NB4 (cell line): ENCODE measurements at regions not wholly inside any gene's neighbourhood (a gene's known extent, or its start where the extent isn't known, plus 50 kb on each side); places are given as distances from the start of the nearest gene placed in this dataset.

Experiments used
- CTCF ChIP-seq: IDR thresholded peaks from one replicate; pipeline ENCODE4 v1.5.1; 2012; ENCODE audit warnings: low read depth, low read length
- MAX ChIP-seq: IDR thresholded peaks from 2 replicates; pipeline ENCODE4 v1.6.1; 2011; ENCODE audit warnings: low read depth, low read length
- POLR2A ChIP-seq: IDR thresholded peaks from 2 replicates; pipeline ENCODE4 v1.6.1; 2011; ENCODE audit warnings: mild to moderate bottlenecking; ENCODE audit not compliant: insufficient read length; ENCODE audit errors: extremely low read depth

- no peak for TF ChIP-seq CTCF
- TF ChIP-seq POLR2A = no peak
- TF ChIP-seq MAX = no peak
Observed at GRCh38 chr2:203596183-203596582, 61.1 kb upstream of the RAPH1 start.
